GM12878 (cell line): ENCODE measurements at regions not wholly inside any gene's neighbourhood (a gene's known extent, or its start where the extent isn't known, plus 50 kb on each side); places are given as distances from the start of the nearest gene placed in this dataset.

Experiments
- CEBPB ChIP-seq, 2 experiments: fragments of 150-350 bp in 1 of 2; IDR thresholded peaks; 2 replicates each; pipeline ENCODE4 v1.6.1; 2012 to 2014; ENCODE audit warnings: low read depth in 2 of 2, low read length in 2 of 2, borderline replicate concordance in 1 of 2, inconsistent platforms in 1 of 2
- CHD2 ChIP-seq: IDR thresholded peaks from 2 replicates; pipeline ENCODE4 v1.6.1; 2011; ENCODE audit warnings: low read depth, low read length, improper control_type of control experiment, borderline replicate concordance
- CREB1 ChIP-seq: IDR thresholded peaks from 2 replicates; pipeline ENCODE4 v1.6.1; 2012; ENCODE audit warnings: low read depth, mild to moderate bottlenecking, inconsistent platforms
- CTCF ChIP-seq, 3 experiments: IDR thresholded peaks in 2 of 3; conservative IDR thresholded peaks in 1 of 3; 2 replicates each; pipeline ENCODE4 v1.5.1; 2011; ENCODE audit warnings: low read depth in 3 of 3, low read length in 3 of 3, mild to moderate bottlenecking in 3 of 3, control low read depth in 2 of 3, moderate library complexity in 2 of 3, inconsistent platforms in 1 of 3, mixed read lengths in 1 of 3; ENCODE audit not compliant: control insufficient read depth in 2 of 3, insufficient read depth in 1 of 3; ENCODE audit errors: extremely low read depth in 1 of 3
- EP300 ChIP-seq, 2 experiments: fragments of 150-350 bp in 1 of 2; IDR thresholded peaks; 2 replicates each; pipeline ENCODE4 v1.6.1; 2011 to 2012; ENCODE audit warnings: low read depth in 2 of 2, low read length in 2 of 2, borderline replicate concordance in 1 of 2, improper control_type of control experiment in 1 of 2, inconsistent platforms in 1 of 2; ENCODE audit not compliant: control insufficient read depth in 1 of 2
- EZH2 ChIP-seq: IDR thresholded peaks from 2 replicates; pipeline ENCODE4 v1.6.1; 2012; ENCODE audit warnings: low read depth, mild to moderate bottlenecking, control low read depth, inconsistent platforms, low read length, borderline replicate concordance; ENCODE audit not compliant: control insufficient read depth
- FOXK2 ChIP-seq: fragments of 450-650 bp; IDR thresholded peaks from 2 replicates; pipeline ENCODE4 v1.6.1; 2017; ENCODE audit warnings: mild to moderate bottlenecking, moderate library complexity
- FOXM1 ChIP-seq: IDR thresholded peaks from 2 replicates; pipeline ENCODE4 v1.6.1; 2012; ENCODE audit warnings: low read depth, mild to moderate bottlenecking, inconsistent platforms, low read length, moderate library complexity
- KDM1A ChIP-seq: fragments of 200-600 bp; sonication (generic); IDR thresholded peaks from 2 replicates; pipeline ENCODE4 v1.6.1; 2016; ENCODE audit warnings: borderline replicate concordance
- MAX ChIP-seq: IDR thresholded peaks from 2 replicates; pipeline ENCODE4 v1.6.1; 2012; ENCODE audit warnings: low read depth, low read length, improper control_type of control experiment
- POLR2AphosphoS5 ChIP-seq: IDR thresholded peaks from 2 replicates; pipeline ENCODE4 v1.6.1; 2011; ENCODE audit warnings: mild to moderate bottlenecking, low read length, inconsistent platforms
- SP1 ChIP-seq: IDR thresholded peaks from one replicate; pipeline ENCODE4 v1.6.1; 2011; ENCODE audit warnings: low read depth, low read length
- TBL1XR1 ChIP-seq: IDR thresholded peaks from 2 replicates; pipeline ENCODE4 v1.6.1; 2012; ENCODE audit warnings: low read depth, low read length, improper control_type of control experiment
- USF1 ChIP-seq: IDR thresholded peaks from 2 replicates; pipeline ENCODE4 v1.6.1; 2011; ENCODE audit warnings: borderline replicate concordance, low read depth, mild to moderate bottlenecking, moderate library complexity, mixed read lengths, low read length; ENCODE audit not compliant: insufficient read depth; ENCODE audit errors: extremely low read length

- TF ChIP-seq KDM1A, result no peak
- TF ChIP-seq CTCF (IDR thresholded peaks at IDR 0.05 in 2 of 3, conservative IDR thresholded peaks at IDR 0.05 in 1 of 3; ENCODE audit: control insufficient read depth in 2 of 3, extremely low read depth in 1 of 3, insufficient read depth in 1 of 3, low read depth in 3 of 3, low read length in 3 of 3), result no peak
- no peak for TF ChIP-seq TBL1XR1
- no peak for TF ChIP-seq EP300 (IDR thresholded peaks at IDR 0.05; ENCODE audit: borderline replicate concordance in 1 of 2, control insufficient read depth in 1 of 2, low read depth in 2 of 2, low read length in 2 of 2)
- TF ChIP-seq MAX, result no peak
- no peak for TF ChIP-seq SP1
- TF ChIP-seq EZH2, result no peak
- TF ChIP-seq USF1, result no peak
- no peak for TF ChIP-seq CHD2
- no peak for TF ChIP-seq POLR2AphosphoS5
- no peak for TF ChIP-seq FOXK2
- TF ChIP-seq CEBPB (IDR thresholded peaks at IDR 0.05; ENCODE audit: borderline replicate concordance in 1 of 2, low read depth in 2 of 2, low read length in 2 of 2), result no peak
- TF ChIP-seq FOXM1, result no peak
- no peak for TF ChIP-seq CREB1
These were observed 754.8 kb upstream of the SLITRK6 start for GRCh38 chr13:86554066-86554465.
